Left kidney (tissue), 1 donor: ENCODE measurements at regions not wholly inside any gene's neighbourhood (a gene's known extent, or its start where the extent isn't known, plus 50 kb on each side); places are given as distances from the start of the nearest gene placed in this dataset.
"Not testable (repeated sequence)": the region's sequence is repeated elsewhere in the genome, so short reads cannot be mapped to it uniquely, and the experiment has no call there.

Experiments
- DNase-seq: peaks from one replicate; pipeline ENCODE4 v3.0.0-alpha.2; 2013

DNA sequence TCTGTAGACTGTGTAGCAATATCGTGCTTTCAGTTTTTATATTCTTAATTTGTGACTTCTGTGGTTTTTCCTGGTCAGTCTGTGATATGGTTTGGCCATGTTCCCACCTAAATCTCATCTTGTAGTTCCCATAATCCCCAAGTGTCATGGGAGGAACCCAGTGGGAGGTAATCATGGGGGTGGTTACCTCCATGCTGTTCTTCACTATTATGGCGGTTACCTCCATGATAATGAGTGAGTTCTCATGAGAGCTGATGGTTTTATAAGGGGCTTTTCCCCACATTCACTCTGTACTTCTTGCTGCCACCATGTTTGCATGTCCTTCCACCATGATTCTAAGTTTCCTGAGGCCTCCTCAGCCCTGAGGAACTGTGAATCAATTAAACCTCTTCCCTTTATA lies 169.8 kb downstream of the LEPR start:
- DNase-seq, result no peak

DNA sequence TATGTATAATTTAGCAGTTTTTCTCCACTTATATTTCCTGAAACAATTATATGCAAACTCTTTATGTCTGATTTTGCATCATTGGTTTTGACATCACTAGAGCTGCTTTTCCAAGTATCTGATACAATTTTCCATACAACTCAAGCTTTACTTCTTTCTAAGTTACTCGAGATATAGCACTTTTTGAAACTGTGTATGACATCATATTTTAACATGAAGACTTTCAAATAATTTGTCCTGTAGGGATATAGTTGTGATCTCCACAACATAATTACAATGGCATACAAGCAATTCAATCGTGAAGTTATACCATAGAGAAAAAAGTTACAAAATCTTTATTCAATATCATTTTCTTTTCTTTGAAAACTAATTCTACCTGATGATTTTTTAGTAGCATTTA lies 173.0 kb downstream of the LEPR start:
- DNase-seq, result no peak

DNA sequence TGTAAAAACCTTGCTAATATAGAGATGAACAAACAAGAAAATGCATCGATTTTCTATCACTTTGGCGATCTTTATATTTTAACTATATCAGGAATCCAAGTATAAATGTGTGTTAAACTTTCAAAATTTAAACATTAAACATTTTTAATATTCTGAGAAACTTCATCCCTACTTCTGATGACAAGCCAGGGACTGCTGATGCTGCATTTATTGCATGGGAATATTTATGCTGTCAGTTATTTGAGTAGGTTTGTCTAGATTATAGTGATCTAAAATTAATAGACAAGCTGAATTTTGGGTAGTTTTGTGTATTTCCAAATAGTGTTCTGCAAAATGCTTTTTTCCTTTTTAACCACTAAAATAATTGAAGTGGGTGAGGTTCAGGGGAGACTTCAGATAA lies 175.3 kb downstream of the LEPR start:
- DNase-seq, result no peak

DNA sequence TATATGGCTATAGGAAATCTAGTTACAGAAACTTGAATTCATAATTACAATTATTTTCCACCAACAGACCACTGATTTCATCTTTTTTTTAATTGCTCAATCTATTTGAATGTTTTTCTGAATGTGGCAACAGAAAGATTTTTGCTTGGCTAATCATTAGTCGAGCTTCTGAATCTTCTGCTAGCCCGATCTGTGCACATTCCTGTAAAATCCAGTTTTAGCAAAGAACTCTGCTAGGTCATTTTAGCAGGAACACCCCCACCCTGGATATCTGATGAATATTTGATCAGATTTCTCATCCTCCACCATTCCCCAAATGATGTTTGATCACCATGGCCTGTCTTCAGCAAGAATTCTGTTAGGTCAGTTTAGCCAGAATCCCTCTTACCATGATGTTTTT lies 176.3 kb downstream of the LEPR start:
- no peak for DNase-seq

DNA sequence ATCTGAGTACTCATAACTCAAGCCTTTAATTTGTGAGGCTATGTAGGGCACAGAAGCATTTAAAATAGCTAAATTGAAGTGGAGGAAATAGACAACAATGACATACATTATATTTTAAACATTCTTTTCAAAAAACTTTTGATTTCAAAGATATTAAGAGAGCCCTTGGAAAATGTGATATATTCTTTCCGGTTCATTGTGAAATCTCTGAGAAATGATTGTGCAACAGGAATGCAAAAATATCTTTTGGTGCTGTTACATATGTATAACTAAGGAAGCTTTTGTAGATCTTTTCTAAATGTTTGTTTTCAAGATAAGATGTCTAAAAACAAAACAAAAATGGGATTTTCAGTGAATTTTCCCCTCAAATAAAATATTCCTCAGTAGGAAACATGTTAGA lies 185.2 kb downstream of the LEPR start:
- DNase-seq, result no peak

DNA sequence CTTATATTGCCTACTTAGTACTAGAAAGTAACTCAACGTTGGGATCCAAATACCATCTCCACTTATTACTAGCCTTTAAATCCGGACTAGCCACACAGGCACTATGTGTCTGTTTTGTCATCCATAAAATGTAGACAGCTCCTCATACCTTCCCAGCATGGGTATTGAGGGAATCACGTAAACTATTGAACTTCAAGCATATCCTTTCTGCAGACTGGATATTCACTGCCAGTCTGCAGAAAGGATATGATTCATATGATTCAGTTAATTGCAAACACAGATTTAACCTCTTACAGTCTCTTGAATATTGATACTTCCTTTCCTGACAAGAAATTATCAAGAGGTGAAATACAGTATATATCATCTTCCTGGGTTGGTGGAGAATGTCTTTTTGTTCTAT lies 186.0 kb downstream of the LEPR start:
- DNase-seq, result no peak

DNA sequence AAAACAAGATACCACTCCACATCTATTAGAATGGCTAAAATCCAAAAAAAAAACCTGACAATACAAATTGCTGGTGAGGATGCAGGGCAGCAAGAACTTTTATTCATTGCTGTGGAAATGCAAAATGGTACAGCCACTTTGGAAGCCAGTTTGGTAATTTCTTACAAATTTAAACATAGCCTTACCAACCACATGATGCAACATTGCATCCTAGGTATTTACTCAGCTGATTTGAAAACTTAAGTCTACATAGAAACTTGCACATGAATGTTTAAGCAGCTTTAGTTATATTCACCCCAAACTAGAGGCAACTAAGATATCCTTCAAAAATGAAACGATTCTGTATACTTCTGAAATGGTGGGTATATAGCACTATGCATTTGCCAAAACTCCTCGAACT lies 178.8 kb upstream of the PDE4B start:
- DNase-seq, result no peak

DNA sequence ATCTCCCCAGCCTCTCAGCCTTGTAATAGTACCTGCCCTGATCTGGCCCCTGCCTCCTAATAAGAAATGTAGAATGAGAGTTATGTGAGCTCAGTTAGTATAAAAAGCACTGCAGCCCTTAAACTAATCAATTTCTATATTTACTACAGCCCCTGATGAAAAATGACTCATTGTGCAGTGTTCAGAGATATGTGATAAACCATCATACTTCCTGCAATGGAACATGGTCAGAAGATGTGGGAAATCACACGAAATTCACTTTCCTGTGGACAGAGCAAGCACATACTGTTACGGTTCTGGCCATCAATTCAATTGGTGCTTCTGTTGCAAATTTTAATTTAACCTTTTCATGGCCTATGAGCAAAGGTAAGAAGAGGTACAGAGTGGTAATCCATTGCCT lies 176.8 kb upstream of the PDE4B start:
- no peak for DNase-seq

DNA sequence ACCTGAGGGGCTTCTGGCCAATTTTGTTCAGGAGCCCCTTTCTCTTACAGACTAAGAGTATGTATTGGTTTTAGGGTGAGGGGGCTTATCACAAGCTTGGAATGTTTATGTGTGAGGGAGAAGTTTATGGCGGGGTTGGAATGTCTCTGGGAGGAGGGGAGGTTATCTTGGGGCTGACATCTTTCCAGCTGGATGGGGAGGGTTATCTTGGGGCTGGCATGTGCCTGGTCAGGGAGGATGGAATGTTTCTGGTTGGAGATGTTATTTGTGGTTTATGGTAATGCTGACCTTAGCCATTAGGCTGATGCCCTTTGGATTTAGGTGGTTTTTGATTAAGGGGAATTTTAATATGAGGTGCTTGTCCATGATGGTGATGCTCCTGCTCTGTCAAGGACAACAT lies 171.0 kb upstream of the PDE4B start:
- DNase-seq, result not testable (repeated sequence)

DNA sequence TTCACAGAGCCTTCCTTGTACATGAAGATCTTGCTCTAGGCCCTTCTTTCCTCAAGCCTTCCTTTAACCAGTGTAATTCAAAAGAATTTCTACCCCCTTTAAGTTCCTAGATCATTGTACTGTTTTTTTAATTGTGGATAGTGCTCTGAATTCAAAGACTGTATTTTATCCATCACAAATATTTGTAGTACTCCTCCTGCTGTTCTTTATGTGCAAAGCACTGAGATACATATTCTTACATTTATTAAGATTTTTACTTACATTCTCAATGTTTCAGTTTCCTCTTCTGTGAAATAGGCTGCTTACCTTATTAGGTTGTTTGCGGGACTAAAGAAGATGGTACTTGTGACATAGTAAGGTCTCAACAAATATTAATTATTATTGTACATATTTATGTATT lies 168.8 kb upstream of the PDE4B start:
- DNase-seq, result no peak

DNA sequence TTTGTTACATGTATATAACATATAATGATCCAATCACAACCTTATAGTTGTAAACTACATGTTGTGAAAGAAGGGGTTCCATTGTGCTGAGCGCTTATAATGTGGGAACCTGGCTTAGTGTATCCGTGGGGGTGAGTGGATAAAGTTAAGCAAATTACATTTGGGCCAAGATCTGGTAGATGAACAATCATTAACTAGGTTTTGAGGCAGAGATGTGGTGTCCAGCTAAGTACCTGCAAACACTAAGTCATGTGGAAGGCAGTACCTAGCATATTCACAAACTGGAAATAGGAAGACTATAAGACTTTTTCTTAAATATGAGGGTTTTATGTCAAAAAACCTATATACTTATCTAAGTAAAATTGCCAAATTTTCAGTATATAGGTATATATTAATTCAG lies 167.2 kb upstream of the PDE4B start:
- DNase-seq, result no peak

DNA sequence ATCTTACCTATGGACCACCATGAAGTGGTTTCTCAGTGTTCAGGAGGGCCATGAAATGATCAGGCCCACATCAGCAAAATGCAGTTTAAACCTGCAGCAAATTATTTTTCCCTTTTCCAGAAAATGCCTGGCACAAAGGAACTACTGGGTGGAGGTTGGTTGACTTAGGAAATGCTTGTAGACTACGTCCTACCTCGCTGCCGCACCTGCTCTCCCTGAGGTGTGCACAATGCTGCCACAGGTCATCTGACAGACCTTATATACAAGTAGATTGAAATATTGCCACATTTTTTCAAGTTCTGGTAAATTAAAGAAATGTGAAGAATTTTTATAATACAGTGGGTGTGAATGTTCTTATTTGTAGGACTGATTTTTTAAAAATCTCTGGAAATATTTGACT lies 166.7 kb upstream of the PDE4B start:
- DNase-seq, result no peak

DNA sequence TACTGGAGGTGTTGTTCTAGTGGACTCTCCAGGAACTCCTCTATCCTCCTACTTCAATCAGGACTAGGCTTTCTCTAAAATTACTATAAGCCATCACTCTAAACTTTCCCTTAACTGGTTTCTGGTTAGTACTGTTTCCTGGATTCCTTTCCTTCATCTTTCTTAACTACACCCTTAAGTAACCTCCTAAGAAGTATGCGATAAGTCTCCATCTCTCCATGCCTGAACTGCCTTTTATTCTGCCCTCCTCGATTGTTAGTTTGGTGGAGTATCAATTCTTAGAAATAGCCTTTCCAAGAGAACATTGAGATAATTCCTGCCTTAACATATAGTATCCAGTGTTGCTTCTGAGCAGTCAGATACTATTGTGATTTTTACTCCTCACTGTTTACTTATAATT lies 162.9 kb upstream of the PDE4B start:
- DNase-seq, result no peak

DNA sequence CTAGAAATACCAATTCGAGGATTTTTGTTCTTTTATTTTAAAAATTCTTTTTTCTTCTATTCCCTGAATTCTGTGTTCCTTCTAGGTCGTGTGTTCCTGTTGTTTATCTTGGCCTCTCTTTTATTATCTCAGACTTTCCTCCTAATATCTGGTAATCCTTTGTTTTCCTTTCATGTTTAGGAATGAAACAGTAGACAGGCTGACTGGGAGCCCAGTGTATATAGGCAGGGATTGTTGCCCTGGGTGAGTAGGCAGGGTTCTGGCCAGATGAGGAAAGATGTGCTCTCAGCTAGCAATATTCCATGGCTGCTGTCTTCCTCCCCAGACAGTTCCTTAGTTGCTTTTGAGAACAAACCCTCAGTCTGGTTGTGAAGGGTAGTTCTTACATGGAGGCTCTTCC lies 161.8 kb upstream of the PDE4B start:
- DNase-seq, result no peak

DNA sequence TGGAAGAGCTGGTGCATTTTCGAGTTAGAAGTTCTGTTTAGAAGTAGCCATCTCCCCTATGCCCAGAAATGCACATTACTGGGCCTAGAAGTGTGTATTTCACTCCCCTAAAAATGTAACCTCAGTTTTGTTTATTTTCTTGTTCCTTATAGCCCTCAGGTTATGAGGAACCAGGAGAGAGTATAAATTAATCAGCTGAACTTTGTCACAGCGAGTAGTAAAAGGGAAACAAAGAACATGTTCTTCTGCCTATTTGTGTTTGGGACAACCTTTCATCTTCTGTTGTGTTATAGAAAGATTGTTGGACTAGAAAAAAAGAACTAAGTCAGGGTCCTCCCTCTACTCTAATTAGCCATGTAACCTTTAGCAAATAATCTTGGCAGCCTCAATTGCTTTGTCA lies 160.5 kb upstream of the PDE4B start:
- DNase-seq, result no peak

DNA sequence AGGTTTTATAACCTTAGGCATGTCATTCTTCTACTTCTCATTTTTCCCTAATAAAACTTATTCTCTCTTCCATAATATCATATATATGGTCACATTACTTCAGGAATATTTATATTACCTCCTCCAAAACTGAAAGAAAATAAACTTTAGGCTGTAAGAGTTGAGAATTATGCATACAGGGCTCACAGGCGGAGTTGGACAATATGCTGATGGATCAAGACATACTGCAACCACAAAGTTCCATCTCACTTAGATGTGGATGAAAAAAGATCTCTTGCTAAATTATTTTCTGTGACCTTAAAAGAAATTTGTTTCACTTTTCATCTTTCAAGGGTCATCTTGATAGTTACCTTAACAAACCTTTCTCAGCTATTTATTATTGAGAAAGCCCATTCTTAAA lies 152.6 kb upstream of the PDE4B start:
- DNase-seq, result no peak

DNA sequence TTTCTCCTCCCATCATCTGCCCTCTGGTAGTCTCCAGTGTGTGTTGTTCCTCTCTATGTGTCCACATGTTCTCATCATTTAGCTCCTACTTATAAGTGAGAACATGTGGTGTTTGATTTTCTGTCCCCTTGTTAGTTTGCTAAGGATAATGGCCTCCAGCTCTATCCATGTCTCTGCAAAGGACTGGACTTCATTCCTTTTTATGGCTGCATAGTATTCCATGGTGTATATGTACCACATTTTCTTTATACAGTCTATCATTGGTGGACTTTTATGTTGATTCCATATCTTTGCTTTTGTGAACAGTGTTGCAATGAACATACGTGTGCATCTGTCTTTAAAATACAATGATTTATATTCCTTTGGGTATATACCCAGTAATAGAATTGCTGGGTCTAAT lies 143.5 kb upstream of the PDE4B start:
- not testable (repeated sequence) for DNase-seq

DNA sequence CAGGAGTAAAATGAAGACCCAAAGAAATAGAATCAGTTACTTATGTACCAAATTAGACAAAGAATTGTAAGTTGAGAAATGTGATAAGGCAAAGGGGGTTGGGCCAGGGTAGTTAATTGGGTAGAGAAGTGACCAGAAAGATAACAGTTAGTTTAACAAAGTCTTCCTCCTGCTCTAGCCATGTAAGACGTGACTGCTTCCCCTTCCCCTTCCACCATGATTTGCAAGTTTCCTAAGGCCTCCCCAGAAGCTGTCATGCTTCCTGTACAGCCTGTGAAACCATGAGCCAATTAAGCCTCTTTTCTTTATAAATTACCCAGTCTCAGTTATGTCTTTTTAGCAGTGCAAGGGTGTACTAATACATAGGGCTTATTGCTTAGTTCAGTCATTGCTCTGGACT lies 142.0 kb upstream of the PDE4B start:
- no peak for DNase-seq

DNA sequence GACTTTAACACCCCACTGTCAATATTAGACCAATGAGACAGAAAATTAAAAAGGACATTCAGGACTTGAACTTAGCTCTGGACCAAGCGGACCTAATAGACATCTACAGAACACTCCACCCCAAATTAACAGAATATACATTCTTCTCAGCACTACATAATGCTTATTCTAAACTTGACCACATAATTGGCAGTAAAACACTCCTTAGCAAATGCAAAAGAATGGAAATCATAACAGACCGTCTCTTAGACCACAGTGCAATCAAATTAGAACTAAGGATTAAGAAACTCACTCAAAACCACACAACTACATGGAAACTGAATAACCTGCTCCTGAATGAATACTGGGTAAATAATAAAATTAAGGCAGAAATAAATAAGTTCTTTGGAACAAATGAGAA lies 138.2 kb upstream of the PDE4B start:
- not testable (repeated sequence) for DNase-seq

DNA sequence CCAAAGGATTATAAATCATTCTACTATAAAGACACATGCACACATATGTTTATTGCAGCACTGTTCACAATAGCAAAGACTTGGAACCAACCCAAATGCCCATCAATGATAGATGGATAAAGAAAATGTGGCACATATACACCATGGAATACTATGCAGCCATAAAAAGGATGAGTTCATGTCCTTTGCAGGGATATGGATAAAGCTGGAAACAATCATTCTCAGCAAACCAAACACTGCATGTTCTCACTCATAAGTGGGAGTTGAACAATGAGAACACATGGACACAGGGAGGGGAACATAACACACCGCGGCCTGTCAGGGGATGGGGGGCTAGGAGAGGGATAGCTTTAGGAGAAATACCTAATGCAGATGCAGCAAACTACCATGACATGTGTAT lies 135.1 kb upstream of the PDE4B start:
- DNase-seq, result not testable (repeated sequence)

DNA sequence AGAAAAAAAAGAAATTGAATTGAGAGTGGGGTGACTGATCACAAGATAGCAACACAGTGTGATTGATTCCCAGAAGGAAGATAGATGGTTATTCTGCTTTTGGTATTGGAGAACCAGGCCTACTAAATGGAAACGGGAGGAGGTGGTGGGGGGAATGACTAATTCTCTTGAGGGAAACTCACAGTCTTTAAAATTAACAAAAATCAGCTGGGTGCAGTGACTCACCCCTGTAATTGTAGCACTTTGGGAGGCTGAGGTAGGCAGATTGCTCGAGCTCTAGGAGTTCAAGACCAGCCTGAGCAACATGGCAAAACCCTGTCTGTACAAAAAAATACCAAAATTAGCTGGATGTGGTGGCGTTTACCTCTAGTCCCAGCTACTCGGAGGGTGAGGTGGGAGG lies 134.6 kb upstream of the PDE4B start:
- no peak for DNase-seq

DNA sequence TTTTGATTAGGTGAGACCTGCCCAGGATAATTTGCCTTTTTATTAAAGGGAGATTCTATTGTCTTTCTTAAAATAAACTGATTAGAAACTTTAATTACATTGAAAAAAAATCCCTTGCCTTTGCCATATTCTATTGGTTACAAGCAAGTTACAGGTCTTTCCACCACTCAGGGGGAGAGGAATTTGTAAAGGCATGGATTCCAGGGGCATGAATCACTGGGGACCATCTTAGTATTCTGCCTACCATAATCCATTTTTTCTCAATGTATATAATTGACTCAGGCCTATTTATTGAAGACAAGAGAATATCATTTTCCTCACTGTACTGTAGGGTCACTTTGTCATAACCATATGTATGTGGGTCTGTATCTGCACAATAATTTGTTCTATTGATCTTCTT lies 124.3 kb upstream of the PDE4B start:
- DNase-seq, result no peak

DNA sequence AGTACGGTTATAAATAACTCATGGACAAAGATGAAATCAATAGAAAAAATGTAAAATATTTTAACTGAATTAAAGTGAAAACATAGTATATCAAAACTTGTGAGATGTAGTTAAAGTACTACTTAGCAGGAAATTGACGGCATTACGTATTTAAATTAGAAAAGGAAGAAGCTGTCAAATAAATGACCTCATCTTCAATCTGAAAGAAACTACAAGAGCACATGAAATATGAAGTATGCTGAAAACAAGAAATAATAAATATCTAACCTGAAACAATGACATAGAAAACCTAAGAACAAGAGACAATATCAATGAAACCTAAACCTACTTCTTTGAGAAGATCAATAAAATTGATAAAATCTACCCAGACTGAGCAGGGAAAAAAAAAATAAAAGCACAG lies 122.2 kb upstream of the PDE4B start:
- DNase-seq, result no peak

DNA sequence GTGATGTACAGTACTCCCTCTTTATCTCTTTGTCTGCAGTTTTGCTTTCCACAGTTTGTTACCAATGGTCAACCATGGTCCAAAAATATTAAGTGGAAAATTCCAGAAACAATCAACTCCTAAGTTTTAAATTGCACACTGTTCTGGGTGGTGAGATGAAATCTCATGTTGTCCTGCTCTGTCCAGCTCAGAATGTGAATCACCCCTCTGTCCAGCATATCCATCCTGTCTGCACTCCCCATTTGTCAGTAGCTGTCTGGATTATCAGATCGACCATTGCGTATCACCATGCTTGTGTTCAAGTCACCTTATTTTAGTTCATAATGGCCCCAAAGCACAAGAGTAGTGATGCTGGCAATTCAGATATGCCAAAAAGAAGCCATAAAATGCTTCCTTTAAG lies 118.2 kb upstream of the PDE4B start:
- no peak for DNase-seq

DNA sequence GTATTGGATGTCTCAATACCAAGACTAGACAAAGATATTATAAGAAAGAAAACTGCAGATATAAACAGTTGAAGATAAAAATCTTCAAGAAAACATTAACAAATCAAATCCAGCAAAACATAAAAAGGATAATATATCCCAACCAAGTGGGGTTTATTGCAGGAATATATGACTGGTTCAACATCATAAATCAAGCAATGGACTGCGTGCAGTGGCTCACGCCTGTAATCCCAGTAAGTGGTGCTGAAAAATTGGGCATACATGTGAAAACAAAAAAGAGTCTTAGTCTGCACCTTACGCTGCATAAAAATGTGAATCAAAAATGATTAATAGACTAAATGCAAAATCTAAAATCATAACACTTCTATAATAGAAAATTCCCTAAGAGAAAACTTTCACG lies 112.9 kb upstream of the PDE4B start:
- no peak for DNase-seq

DNA sequence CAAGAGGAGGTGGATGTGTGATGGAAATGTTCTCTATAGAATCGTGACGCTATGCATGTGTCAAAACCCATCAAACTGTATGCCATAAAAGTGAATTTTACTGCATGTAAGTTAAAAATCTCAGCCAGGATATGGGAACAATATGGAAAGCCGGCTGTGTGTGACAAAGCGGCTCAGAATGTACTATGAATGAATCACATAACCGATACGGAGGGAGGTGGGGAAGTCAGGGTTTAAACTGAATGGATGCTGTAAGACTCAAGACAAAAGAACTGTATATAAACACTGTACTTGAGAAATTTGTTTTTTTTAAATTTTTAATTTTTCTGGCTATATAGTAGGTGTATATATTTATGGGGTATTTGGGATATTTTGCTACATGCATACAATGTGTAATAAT lies 111.6 kb upstream of the PDE4B start:
- no peak for DNase-seq
